Activated naive CD4-positive, alpha-beta T cell treated with anti-CD3 and anti-CD28 coated beads, Interleukin-2, amount 50 U/mL, for 72 hours (primary cell): ENCODE measurements at regions not wholly inside any gene's neighbourhood (a gene's known extent, or its start where the extent isn't known, plus 50 kb on each side); places are given as distances from the start of the nearest gene placed in this dataset.

Experiments
- ATAC-seq, 2 donors: fragments of 150-1000 bp; cut with Tn5 transposase; 2 replicates each; pipeline ENCODE4 v1.10.0; 2021; ENCODE audit warnings: mild to moderate bottlenecking in 2 of 2, moderate library complexity in 2 of 2
- DNase-seq, 2 donors: peaks; one replicate each; pipeline ENCODE4 v3.0.0; 2021 to 2022; ENCODE audit warnings: low spot score in 2 of 2
- H3K27ac Mint-ChIP-seq, 2 donors: one replicate each; pipeline ENCODE4 v1.8.0; 2022; ENCODE audit warnings: mild to moderate bottlenecking in 2 of 2, mixed read lengths in 2 of 2
- H3K36me3 Mint-ChIP-seq, 2 donors: one replicate each; pipeline ENCODE4 v1.8.0; 2022; ENCODE audit warnings: mixed read lengths in 2 of 2
- H3K9me3 Mint-ChIP-seq, 2 donors: one replicate each; pipeline ENCODE4 v1.8.0; 2022; ENCODE audit warnings: mixed read lengths in 2 of 2

DNA sequence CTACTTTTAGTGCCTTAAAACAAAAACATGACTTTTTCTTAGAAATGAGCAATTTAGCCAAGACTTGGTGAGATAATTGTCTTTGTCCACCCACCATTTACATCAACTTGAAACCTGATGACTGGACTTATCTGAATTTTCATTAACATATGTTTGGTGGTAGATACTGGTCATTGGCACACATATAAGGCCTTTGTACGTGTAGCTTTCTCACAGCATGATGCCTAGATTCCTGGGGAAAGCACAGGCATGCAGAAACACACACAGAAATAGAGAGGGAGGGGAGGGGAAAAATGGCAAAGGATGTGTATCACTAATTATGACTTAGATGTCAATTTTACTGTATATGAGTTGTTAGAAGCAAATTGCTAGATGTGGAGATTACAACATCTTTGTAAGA lies 488.4 kb downstream of the NXPH1 start:
- no peaks in the 10 kb centered on the region for H3K36me3 Mint-ChIP-seq

GRCh38 chr7:8922726-8923125 lies 489.3 kb downstream of the NXPH1 start:
- no peak for DNase-seq
- Mint-ChIP-seq H3K36me3 (no peaks in the 10 kb centered on the region), H3K9me3 (peaks cover 6 to 14% of the 10 kb centered on the region in 2 donors), H3K27ac (no peak overlapping the region)
- no peak for ATAC-seq

More for the DNA sequence above, 488.4 kb downstream of the NXPH1 start:
- H3K27ac Mint-ChIP-seq = no peak overlapping the region
- ATAC-seq (no peak), DNase-seq (no peak)
- H3K9me3 Mint-ChIP-seq = peaks cover 6 to 14% of the 10 kb centered on the region in 2 donors

- ATAC-seq (no peak), DNase-seq (no peak)
- Mint-ChIP-seq H3K27ac (no peak overlapping the region), H3K9me3 (peaks cover 6 to 14% of the 10 kb centered on the region in 2 donors), H3K36me3 (no peaks in the 10 kb centered on the region)
These were observed 489.9 kb downstream of the NXPH1 start for GRCh38 chr7:8923164-8923806.

DNA sequence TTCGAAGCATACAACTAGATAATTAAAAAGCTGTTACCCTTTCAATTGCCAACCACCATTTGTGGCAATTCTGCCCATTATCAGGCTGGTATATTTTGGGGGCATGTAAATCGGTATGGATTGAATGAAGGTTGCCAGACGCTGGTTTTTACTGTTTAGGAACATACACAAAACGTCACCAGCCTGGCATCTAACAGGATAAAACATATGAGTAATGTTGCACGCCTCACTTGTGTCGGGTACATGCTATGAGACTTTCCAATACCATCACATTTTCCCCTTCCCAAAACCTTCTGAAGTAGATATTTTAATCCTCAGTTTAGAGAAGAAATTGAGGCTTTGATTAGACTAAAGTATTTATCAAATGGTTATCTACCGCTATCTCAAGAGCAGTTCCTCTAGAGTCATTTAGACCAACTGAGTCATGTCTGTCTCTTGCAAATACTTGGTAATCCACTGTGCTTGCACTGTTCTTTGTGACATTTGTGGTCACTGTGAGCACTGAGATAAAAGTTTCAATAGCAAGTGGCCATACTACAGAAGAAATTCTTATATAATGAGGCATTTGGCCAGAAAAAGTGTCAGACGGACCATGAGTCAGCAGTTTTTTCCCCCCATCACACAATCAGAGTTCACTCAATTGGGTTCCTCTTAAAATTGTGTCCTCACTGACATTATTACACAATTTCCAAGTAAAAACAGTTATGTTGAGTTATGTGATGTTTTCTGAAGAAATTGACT lies 498.7 kb downstream of the NXPH1 start:
- DNase-seq (no peak), ATAC-seq (no peak)
- Mint-ChIP-seq H3K27ac (no peak overlapping the region), H3K9me3 (peaks cover 9 to 21% of the 10 kb centered on the region in 2 donors), H3K36me3 (peaks cover 0 to 12% of the 10 kb centered on the region in 2 donors)

- Mint-ChIP-seq H3K9me3 (peaks cover 9 to 25% of the 10 kb centered on the region in 2 donors), H3K27ac (no peak overlapping the region), H3K36me3 (peaks cover 0 to 12% of the 10 kb centered on the region in 2 donors)
- ATAC-seq (no peak), DNase-seq (no peak)
These were observed 499.3 kb downstream of the NXPH1 start for GRCh38 chr7:8932751-8933150.

DNA sequence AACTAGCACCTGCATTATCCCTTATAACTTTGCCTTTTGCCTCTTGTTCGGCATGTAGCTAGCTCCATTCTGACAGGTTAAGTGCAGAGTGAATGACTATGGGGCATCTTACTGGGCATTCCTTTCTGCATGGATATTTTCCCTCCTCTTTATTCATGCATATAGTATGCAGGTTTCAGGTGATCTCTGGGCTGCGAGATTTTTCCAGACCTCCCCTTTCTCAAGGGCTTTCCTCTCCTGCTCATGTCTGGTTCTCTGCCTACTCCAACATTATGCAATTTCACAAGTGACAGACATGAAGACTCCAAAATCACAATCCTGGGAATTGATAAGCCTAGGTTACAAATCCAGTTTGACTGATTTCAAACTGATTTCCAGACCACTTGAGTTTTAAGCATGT lies 503.8 kb downstream of the NXPH1 start:
- H3K36me3 Mint-ChIP-seq = peaks cover 0 to 12% of the 10 kb centered on the region in 2 donors
- peaks cover 17 to 40% of the 10 kb centered on the region in 2 donors for H3K9me3 Mint-ChIP-seq
- no peak for DNase-seq
- H3K27ac Mint-ChIP-seq = no peak overlapping the region
- no peak for ATAC-seq

GRCh38 chr7:8938044-8938805 lies 504.8 kb downstream of the NXPH1 start:
- Mint-ChIP-seq H3K27ac (no peak overlapping the region), H3K9me3 (peaks cover 22 to 45% of the 10 kb centered on the region in 2 donors), H3K36me3 (peaks cover 0 to 12% of the 10 kb centered on the region in 2 donors)
- DNase-seq (no peak), ATAC-seq (no peak)

- ATAC-seq = no peak
- no peak for DNase-seq
These were observed 506.0 kb downstream of the NXPH1 start for GRCh38 chr7:8939446-8939845.

DNA sequence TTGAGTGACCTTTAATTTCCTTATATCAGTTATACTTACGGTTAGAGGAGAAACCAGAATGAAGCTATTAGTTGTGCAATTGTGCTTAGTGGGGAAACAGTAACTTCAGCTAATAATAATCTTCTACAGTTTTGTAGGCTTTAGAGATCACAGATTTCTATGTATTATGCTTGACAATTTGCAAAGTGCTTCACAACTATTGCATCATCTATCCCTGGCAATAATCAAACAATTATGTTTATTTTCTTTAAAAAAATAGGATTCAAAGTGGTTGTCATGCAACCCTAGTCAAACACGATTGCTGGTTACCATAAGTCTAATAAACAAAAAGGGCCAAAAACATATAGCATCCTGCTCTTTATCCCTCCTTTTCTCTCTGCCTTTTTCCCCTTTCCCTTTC lies 530.3 kb downstream of the NXPH1 start:
- Mint-ChIP-seq H3K9me3 (peaks cover 15% of the 10 kb centered on the region in 2 donors), H3K27ac (no peak overlapping the region), H3K36me3 (no peaks in the 10 kb centered on the region)
- ATAC-seq (no peak), DNase-seq (no peak)

More at GRCh38 chr7:8939446-8939845, 506.0 kb downstream of the NXPH1 start:
- peaks cover 22 to 42% of the 10 kb centered on the region in 2 donors for H3K9me3 Mint-ChIP-seq
- peaks cover 0 to 12% of the 10 kb centered on the region in 2 donors for H3K36me3 Mint-ChIP-seq
- no peak overlapping the region for H3K27ac Mint-ChIP-seq

- no peak for DNase-seq
- no peak for ATAC-seq
- peaks cover 15% of the 10 kb centered on the region in 2 donors for H3K9me3 Mint-ChIP-seq
- H3K36me3 Mint-ChIP-seq = no peaks in the 10 kb centered on the region
- no peak overlapping the region for H3K27ac Mint-ChIP-seq
These were observed 531.8 kb downstream of the NXPH1 start for GRCh38 chr7:8965177-8965576.

DNA sequence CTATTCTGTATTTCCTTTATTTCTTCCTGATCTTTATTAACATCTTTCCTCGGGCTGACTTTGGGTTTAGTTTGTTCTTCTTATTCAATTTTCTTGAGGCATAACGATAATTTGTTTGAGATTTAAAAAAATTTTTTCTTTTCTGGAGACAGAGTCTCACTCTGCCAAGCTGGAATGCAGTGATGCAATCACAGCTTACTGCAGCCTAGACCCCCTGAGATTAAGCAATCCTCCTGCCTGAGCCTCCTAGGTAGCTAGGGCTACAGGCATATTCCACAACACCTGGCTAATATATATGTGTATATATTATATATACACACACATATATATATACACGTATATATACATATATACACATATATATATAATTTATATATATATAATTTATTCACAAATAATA lies 540.2 kb downstream of the NXPH1 start:
- no peak overlapping the region for H3K27ac Mint-ChIP-seq
- DNase-seq = no peak
- no peaks in the 10 kb centered on the region for H3K36me3 Mint-ChIP-seq
- ATAC-seq = no peak
- peaks cover 0 to 3% of the 10 kb centered on the region in 2 donors for H3K9me3 Mint-ChIP-seq

- Mint-ChIP-seq H3K36me3 (no peaks in the 10 kb centered on the region), H3K27ac (no peak overlapping the region), H3K9me3 (peaks cover 8 to 9% of the 10 kb centered on the region in 2 donors)
- ATAC-seq (no peak), DNase-seq (no peak)
These were observed 542.3 kb downstream of the NXPH1 start for GRCh38 chr7:8975681-8976080.

DNA sequence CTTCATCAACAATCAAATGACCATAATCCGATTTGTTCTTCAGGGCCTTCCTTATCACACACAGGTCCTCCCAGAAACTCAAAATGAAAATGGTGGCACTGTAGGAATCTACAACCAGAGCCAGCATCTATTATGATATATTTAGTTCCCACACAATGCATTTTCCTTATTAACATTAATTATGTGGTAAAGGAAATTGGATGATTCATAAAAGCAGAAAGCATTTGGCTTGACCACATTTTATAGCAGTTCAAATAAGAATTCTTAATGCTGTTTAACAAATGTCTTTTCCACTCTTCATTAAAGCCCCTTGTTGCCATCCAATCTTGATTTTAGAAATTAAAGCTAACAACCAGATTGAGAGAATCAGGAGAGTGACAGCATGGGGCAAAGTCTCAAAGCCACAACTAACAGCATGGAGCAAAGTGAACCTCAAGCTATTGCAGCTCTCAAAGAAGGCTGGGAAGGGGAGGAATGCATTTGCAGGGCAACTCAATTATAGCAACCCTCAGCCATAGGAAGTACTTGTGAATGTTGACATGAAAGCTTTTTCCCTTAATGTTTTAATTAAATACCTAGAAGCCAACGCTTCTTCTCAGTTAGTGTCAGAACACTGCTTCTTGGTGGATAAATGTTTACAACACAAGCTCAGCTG lies 549.1 kb downstream of the NXPH1 start:
- no peak for ATAC-seq
- H3K27ac Mint-ChIP-seq = no peak overlapping the region
- H3K9me3 Mint-ChIP-seq = peaks cover 12 to 14% of the 10 kb centered on the region in 2 donors

DNA sequence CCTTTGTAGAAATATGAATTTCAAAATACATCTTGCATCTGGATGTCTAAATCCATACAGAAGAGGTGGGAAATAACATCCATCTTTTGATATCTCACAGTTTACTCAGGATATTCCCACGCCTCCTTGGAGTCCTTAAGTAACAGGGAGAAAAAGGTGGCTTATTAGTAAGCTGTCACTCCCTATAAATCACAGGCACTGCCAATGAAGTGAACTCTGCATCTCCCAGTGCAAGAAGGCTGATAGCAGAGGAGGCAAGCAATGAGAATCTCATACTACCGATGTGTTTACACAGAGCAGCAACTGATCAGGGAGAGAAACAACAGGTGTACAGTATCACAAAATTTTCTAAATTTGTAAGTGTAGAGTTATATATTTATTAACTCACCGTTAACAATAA lies 551.8 kb downstream of the NXPH1 start:
- Mint-ChIP-seq H3K36me3 (no peaks in the 10 kb centered on the region), H3K9me3 (peaks cover 6 to 7% of the 10 kb centered on the region in 2 donors), H3K27ac (no peak overlapping the region)
- ATAC-seq = no peak
- no peak for DNase-seq

More for the DNA sequence above, 549.1 kb downstream of the NXPH1 start:
- no peak for DNase-seq
- no peaks in the 10 kb centered on the region for H3K36me3 Mint-ChIP-seq

GRCh38 chr7:8988267-8988666 lies 554.9 kb downstream of the NXPH1 start:
- H3K27ac Mint-ChIP-seq = no peak overlapping the region
- DNase-seq (no peak), ATAC-seq (no peak)
- peaks cover 3 to 5% of the 10 kb centered on the region in 2 donors for H3K9me3 Mint-ChIP-seq
- no peaks in the 10 kb centered on the region for H3K36me3 Mint-ChIP-seq

DNA sequence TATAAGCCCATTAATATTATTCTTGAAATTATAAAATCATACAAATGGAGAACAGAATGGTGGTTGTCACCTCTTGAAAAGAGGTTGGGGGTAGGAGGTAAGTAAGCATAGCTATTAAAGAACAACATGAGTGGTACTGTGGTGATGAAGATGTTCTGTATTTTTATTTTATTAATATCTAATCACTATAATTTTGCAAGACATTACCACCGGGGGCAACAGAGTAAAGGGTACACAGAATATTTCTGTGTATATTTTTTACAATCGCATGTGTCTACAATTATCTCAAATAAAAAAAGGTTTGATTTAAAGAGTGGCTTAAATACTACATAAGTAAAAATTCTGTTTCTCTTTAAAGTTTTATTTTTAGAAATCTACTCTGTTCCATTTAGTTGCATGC lies 557.8 kb downstream of the NXPH1 start:
- Mint-ChIP-seq H3K27ac (no peak overlapping the region), H3K36me3 (no peaks in the 10 kb centered on the region), H3K9me3 (peaks cover 10 to 11% of the 10 kb centered on the region in 2 donors)
- no peak for DNase-seq
- no peak for ATAC-seq

- H3K9me3 Mint-ChIP-seq = peaks cover 11% of the 10 kb centered on the region in 2 donors
- ATAC-seq (no peak), DNase-seq (no peak)
- H3K36me3 Mint-ChIP-seq = no peaks in the 10 kb centered on the region
- H3K27ac Mint-ChIP-seq = no peak overlapping the region
These were observed 565.4 kb downstream of the NXPH1 start for GRCh38 chr7:8998762-8999161.
